Transverse colon (tissue), 4 donors: ENCODE measurements at regions not wholly inside any gene's neighbourhood (a gene's known extent, or its start where the extent isn't known, plus 50 kb on each side); places are given as distances from the start of the nearest gene placed in this dataset.

Source experiments
- DNase-seq: peaks from one replicate; pipeline ENCODE4 v3.0.0-alpha.2; 2019
- H3K27ac ChIP-seq, 4 donors: fragments of 200-600 bp; sonication (generic); 2 replicates each; pipeline ENCODE4 v1.5.1; 2016 to 2018; ENCODE audit warnings: inconsistent platforms in 4 of 4
- H3K27me3 ChIP-seq: fragments of 200-600 bp; sonication (generic); 2 replicates; pipeline ENCODE4 v1.5.1; 2017; ENCODE audit warnings: inconsistent platforms
- H3K36me3 ChIP-seq, 4 donors: fragments of 200-600 bp; sonication (generic); 2 replicates each; pipeline ENCODE4 v1.5.1; 2017 to 2019; ENCODE audit warnings: inconsistent platforms in 4 of 4
- H3K4me1 ChIP-seq, 4 donors: fragments of 200-600 bp; sonication (generic); 2 replicates each; pipeline ENCODE4 v1.5.1; 2017 to 2020; ENCODE audit warnings: inconsistent platforms in 4 of 4
- H3K4me3 ChIP-seq, 4 donors: fragments of 200-600 bp; sonication (generic); 1 replicate in 1 of 4; 2 replicates in 3 of 4; pipeline versions ENCODE4 v1.5.1 to v1.6.1; 2017 to 2019; ENCODE audit warnings: inconsistent platforms in 4 of 4
- H3K9me3 ChIP-seq, 2 donors: fragments of 200-600 bp; sonication (generic); 2 replicates each; pipeline ENCODE4 v1.5.1; 2017 to 2019; ENCODE audit warnings: inconsistent platforms in 2 of 2
- EP300 ChIP-seq: sonication (generic); formaldehyde crosslinking; IDR thresholded peaks from one replicate; pipeline ENCODE4 v1.6.1; 2017; ENCODE audit warnings: antibody characterized with exemption, low read depth
- POLR2A ChIP-seq: fragments of 450-650 bp; IDR thresholded peaks from one replicate; pipeline ENCODE4 v1.6.1; 2016; ENCODE audit warnings: antibody characterized with exemption, mild to moderate bottlenecking, moderate library complexity
- POLR2AphosphoS5 ChIP-seq, 3 donors: sonication (generic); formaldehyde crosslinking; IDR thresholded peaks; one replicate each; pipeline ENCODE4 v1.6.1; 2016; ENCODE audit warnings: antibody characterized with exemption in 3 of 3
- WGBS, 2 donors: methylation state at CpG; one replicate each; pipeline ENCODE4 v1.1.5; 2018; ENCODE audit warnings: low coverage in 1 of 2; 5-methylcytosine and 5-hydroxymethylcytosine counted together
- in situ Hi-C, 4 donors: fragments of 200-750 bp; cut with MboI; loops; one replicate each; pipeline versions ENCODE4 v1.15.0 to v1.15.1; 2017; ENCODE audit warnings: low sequenced_read_pairs in 3 of 4, low pct_ligation_motif_present in 1 of 4, low pct_unique_long_range_greater_than_20kb in 1 of 4
- intact Hi-C: fragments of 100-400 bp; cut with DNase I; formaldehyde crosslinking; loops from one replicate; pipeline ENCODE4 v1.15.1; 2023; ENCODE audit warnings: low total_unique reads
- TF ChIP-seq, protein P1 (sequence below), 5 experiments: fragments of 200-600 bp in 3 of 5; fragments of 450-650 bp in 2 of 5; sonication (generic) in 3 of 5; IDR thresholded peaks; 1 replicate in 2 of 5; 2 replicates in 3 of 5; pipeline ENCODE4 v1.5.1; 2016 to 2017; ENCODE audit warnings: antibody characterized with exemption in 5 of 5, inconsistent platforms in 3 of 5, mild to moderate bottlenecking in 2 of 5, moderate library complexity in 1 of 5

DNA sequence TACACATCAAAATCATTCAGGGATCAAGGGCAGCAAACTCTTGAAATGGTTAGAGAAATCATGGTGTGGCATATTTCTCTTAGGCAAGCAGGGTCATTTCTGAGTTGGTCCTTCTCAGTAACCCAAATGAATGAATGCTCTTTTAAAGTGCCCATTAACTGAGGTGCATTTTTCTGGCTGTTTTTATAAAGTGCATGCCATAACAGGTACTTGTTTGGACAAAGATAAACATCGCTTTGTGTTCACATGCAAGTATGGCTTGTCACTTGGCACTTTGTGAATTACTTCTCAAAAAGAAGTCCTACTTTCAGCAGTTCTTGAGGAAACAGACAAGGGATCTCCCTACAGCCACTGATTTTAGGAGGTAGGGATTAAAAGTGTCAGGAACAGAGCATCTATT, 64.8 kb upstream of the IFNE start:
- no peak overlapping the region for H3K27ac ChIP-seq
- no peaks in the 10 kb centered on the region for H3K36me3 ChIP-seq
- intact Hi-C loops (no loop called here), in situ Hi-C loops (no loop called here)
- no peaks in the 10 kb centered on the region for H3K9me3 ChIP-seq
- 71 to 80% methylated on average over 1 of the region's 1 CpG for WGBS, 2 donors
- no peak overlapping the region for H3K4me3 ChIP-seq
- peaks cover 0 to 18% (median 2%) of the 10 kb centered on the region in 4 donors for H3K4me1 ChIP-seq
- peaks cover 25% of the 10 kb centered on the region for H3K27me3 ChIP-seq
- no peak for DNase-seq
- TF ChIP-seq POLR2AphosphoS5 (IDR thresholded peaks at IDR 0.05) (no peak), EP300 (no peak), POLR2A (no peak)
- TF ChIP-seq, protein P1, sequence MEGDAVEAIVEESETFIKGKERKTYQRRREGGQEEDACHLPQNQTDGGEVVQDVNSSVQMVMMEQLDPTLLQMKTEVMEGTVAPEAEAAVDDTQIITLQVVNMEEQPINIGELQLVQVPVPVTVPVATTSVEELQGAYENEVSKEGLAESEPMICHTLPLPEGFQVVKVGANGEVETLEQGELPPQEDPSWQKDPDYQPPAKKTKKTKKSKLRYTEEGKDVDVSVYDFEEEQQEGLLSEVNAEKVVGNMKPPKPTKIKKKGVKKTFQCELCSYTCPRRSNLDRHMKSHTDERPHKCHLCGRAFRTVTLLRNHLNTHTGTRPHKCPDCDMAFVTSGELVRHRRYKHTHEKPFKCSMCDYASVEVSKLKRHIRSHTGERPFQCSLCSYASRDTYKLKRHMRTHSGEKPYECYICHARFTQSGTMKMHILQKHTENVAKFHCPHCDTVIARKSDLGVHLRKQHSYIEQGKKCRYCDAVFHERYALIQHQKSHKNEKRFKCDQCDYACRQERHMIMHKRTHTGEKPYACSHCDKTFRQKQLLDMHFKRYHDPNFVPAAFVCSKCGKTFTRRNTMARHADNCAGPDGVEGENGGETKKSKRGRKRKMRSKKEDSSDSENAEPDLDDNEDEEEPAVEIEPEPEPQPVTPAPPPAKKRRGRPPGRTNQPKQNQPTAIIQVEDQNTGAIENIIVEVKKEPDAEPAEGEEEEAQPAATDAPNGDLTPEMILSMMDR (IDR thresholded peaks at IDR 0.05), result no peak

DNA sequence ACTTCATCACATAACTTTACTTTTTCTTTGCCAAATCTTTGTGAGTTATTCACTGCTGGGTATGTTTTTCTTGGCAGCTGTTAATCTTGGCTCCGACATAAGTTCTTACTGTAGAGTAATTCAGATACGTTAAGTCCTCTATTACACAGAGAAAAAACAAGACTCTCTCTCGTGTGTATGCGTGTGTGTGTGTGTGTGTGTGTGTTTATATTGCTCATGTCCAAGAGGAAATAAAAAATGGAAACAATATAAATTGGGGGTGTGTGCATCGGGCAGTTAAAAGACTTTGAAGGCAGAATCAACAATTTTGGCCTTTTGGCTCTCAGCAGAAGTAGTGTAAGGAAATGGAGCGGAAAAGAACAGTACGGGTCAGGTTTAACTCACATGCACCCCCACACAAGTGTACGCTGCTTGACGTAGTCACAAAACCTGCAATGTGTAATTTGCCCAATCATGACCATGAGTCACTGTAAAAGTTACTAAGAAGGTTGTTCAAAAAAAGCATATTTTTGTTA, 67.2 kb upstream of the IFNE start:
- DNase-seq, result peak; percentile 19
- in situ Hi-C loops (no loop called here), intact Hi-C loops (no loop called here)
- Histone ChIP-seq H3K4me3 (no peak overlapping the region), H3K9me3 (no peaks in the 10 kb centered on the region), H3K27me3 (peaks cover 45% of the 10 kb centered on the region), H3K27ac (no peak overlapping the region), H3K36me3 (no peaks in the 10 kb centered on the region), H3K4me1 (peaks cover 0 to 10% (median 2%) of the 10 kb centered on the region in 4 donors)
- TF ChIP-seq, protein P1 (IDR thresholded peaks at IDR 0.05), result no peak
- TF ChIP-seq POLR2A (no peak), EP300 (no peak), POLR2AphosphoS5 (IDR thresholded peaks at IDR 0.05) (no peak)
- 29 to 30% methylated on average over 9 of the region's 9 CpGs for WGBS, 2 donors

DNA sequence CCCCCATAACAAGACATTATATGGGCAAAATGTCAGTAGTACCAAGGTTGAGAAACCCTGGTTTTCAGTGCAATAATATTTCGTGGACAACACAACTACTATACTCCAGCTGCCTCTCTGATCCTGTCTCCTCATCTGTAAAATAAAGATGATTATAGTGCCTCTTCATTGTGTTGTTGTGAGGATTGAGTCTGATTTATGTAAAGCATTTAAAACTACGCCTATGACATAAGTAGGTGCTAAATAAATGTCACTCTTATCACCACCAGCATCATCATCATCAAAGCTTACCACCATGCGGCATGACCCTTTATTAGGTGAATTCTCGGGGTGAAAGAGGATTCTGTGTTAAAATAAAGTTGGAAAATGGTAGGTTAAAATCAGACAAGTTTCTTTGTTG, 67.8 kb upstream of the IFNE start:
- no peak overlapping the region for H3K27ac ChIP-seq
- no peaks in the 10 kb centered on the region for H3K9me3 ChIP-seq
- TF ChIP-seq POLR2AphosphoS5 (IDR thresholded peaks at IDR 0.05) (no peak), POLR2A (no peak), EP300 (no peak)
- TF ChIP-seq, protein P1 (IDR thresholded peaks at IDR 0.05), result no peak
- peaks cover 0 to 10% (median 2%) of the 10 kb centered on the region in 4 donors for H3K4me1 ChIP-seq
- H3K36me3 ChIP-seq, result no peaks in the 10 kb centered on the region
- no peak for DNase-seq
- in situ Hi-C loops (no loop called here), intact Hi-C loops (no loop called here)
- no peak overlapping the region for H3K4me3 ChIP-seq
- peaks cover 51% of the 10 kb centered on the region for H3K27me3 ChIP-seq
- 42 to 53% methylated on average over 4 of the region's 4 CpGs for WGBS, 2 donors

DNA sequence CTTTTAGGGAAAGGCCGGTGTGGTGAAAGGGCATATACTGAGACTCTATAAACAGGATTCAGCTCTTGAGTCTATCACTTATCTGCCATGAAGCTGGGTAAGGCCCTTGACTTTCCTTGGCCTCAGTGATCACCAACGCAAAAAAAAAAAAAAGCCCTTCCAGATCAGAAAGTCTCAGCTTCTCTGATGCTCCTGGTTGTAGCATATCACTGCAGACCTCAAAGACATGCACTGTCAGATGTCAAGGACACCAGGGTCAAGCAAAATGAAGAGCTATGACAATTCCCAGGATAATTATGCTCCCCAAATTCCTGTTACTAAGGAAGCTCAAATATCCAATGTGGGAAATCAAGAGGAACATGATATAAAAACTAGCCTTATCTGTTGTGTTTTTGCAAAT, 68.3 kb upstream of the IFNE start:
- intact Hi-C loops, result no loop called here
- Histone ChIP-seq H3K4me3 (no peak overlapping the region), H3K4me1 (peaks cover 0 to 10% (median 2%) of the 10 kb centered on the region in 4 donors), H3K27ac (no peak overlapping the region), H3K36me3 (no peaks in the 10 kb centered on the region), H3K27me3 (peaks cover 55% of the 10 kb centered on the region), H3K9me3 (no peaks in the 10 kb centered on the region)
- WGBS, 2 donors, result 60 to 85% methylated on average over 2 of the region's 2 CpGs
- in situ Hi-C loops, result no loop called here
- no peak for TF ChIP-seq POLR2A
- DNase-seq, result no peak

DNA sequence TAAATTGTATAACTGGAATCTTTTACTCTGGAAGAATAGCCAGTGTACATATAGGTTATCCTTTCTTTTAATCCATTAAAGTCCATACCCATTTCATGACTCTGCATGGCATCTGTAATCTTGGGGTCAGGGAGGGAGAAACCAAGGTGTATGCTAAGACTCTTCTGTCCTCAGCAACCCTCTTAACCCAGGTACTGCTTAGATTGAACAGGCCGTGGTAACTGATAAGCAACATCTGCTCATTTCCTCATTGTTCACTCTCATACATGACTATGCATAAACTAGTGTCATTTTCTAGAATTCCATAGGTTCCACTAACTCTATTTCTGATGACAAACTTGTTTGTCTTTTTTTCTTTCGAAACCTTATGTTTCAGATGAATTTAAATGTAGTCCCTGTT, 69.3 kb upstream of the IFNE start:
- Histone ChIP-seq H3K27ac (no peak overlapping the region), H3K4me1 (peaks cover 0 to 10% (median 2%) of the 10 kb centered on the region in 4 donors), H3K9me3 (no peaks in the 10 kb centered on the region), H3K4me3 (no peak overlapping the region), H3K36me3 (no peaks in the 10 kb centered on the region), H3K27me3 (peaks cover 61% of the 10 kb centered on the region)
- TF ChIP-seq, protein P1 (IDR thresholded peaks at IDR 0.05), result no peak
- TF ChIP-seq POLR2AphosphoS5 (IDR thresholded peaks at IDR 0.05), result no peak
- TF ChIP-seq POLR2A, result no peak
- TF ChIP-seq EP300, result no peak
- WGBS, 2 donors, result 44 to 69% methylated on average over 2 of the region's 2 CpGs
- intact Hi-C loops, result no loop called here
- in situ Hi-C loops, result no loop called here
- no peak for DNase-seq
